Peyer's patch (tissue), 4 donors: ENCODE measurements at regions not wholly inside any gene's neighbourhood (a gene's known extent, or its start where the extent isn't known, plus 50 kb on each side); places are given as distances from the start of the nearest gene placed in this dataset.
"Not testable (repeated sequence)": the region's sequence is repeated elsewhere in the genome, so short reads cannot be mapped to it uniquely, and the experiment has no call there.

Experiments used
- DNase-seq, 3 donors: peaks; one replicate each; pipeline ENCODE4 v3.0.0-alpha.2; 2017 to 2019
- H3K27ac ChIP-seq, 4 donors: fragments of 200-600 bp; sonication (generic); one replicate each; pipeline ENCODE4 v1.5.1; 2016 to 2019
- H3K27me3 ChIP-seq, 2 donors: fragments of 200-600 bp; sonication (generic); one replicate each; pipeline ENCODE4 v1.5.1; 2019
- H3K36me3 ChIP-seq, 3 donors: fragments of 200-600 bp; sonication (generic); one replicate each; pipeline ENCODE4 v1.5.1; 2016 to 2019
- H3K4me1 ChIP-seq, 4 donors: fragments of 200-600 bp; sonication (generic); one replicate each; pipeline ENCODE4 v1.5.1; 2016 to 2019
- H3K4me3 ChIP-seq, 4 donors: fragments of 200-600 bp; sonication (generic); 1 replicate in 3 of 4; 2 replicates in 1 of 4; pipeline ENCODE4 v1.5.1; 2016 to 2019; ENCODE audit warnings: mild to moderate bottlenecking in 1 of 4
- H3K9me3 ChIP-seq, 4 donors: fragments of 200-600 bp; sonication (generic); one replicate each; pipeline ENCODE4 v1.5.1; 2016 to 2019; ENCODE audit warnings: mild to moderate bottlenecking in 1 of 4
- CTCF ChIP-seq, 6 experiments: fragments of 450-650 bp in 4 of 6; fragments of 200-600 bp in 2 of 6; sonication (generic) in 1 of 6; IDR thresholded peaks; one replicate each; pipeline ENCODE4 v1.5.1; 2017 to 2019; ENCODE audit warnings: antibody characterized with exemption in 6 of 6, mild to moderate bottlenecking in 3 of 6, moderate library complexity in 1 of 6
- POLR2A ChIP-seq, 2 donors: fragments of 450-650 bp; IDR thresholded peaks; one replicate each; pipeline ENCODE4 v1.5.1; 2017; ENCODE audit warnings: antibody characterized with exemption in 2 of 2, mild to moderate bottlenecking in 2 of 2, moderate library complexity in 2 of 2

DNA sequence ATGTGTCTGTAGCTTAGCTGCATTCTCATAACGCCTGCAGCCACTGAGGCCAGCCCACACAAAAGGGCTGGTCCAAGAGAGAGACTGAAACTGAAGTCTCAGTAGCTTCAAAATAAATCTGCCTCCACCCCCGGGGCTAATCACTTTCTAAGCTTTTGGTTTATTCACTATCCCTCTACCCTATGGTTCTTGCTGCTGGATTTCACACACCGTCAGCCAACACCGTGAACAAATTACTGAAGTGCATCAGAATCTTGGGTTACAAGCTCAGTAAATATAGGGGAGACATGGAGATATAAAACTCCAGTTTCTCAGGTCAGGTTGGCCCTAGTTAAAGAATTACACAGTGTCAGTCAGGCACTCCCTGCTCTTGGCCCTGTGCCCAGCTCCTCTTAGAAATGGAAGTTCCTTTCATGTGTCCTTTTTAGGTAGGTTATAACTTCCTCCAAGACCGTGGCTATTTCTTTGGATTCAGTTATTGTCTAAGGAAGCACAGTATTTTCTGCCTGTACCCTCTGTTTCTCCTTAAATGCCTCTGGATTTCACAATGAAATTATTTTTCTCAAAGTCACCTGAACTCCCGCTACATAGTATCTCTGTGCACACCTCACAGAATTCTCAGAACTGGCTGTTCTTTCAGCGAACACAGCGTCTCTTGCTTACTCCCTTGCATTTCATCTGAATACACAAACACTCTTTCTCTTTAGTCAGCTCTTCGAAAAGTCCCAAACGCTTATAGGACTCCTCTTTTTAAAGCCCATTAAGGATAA lies 112.5 kb downstream of the FAM174A start:
- H3K4me3 ChIP-seq = no peak overlapping the region
- H3K36me3 ChIP-seq = no peaks in the 10 kb centered on the region
- H3K27ac ChIP-seq = no peak overlapping the region
- no peaks in the 10 kb centered on the region for H3K9me3 ChIP-seq
- DNase-seq = peak; percentile 28 to 77 (median 63)
- TF ChIP-seq POLR2A (IDR thresholded peaks at IDR 0.05) = no peak
- TF ChIP-seq CTCF (IDR thresholded peaks at IDR 0.05) = no peak
- no peaks in the 10 kb centered on the region for H3K27me3 ChIP-seq
- H3K4me1 ChIP-seq = no peaks in the 10 kb centered on the region

- no peak for DNase-seq
- no peak overlapping the region for H3K27ac ChIP-seq
- H3K9me3 ChIP-seq = no peaks in the 10 kb centered on the region
- TF ChIP-seq POLR2A (IDR thresholded peaks at IDR 0.05) (no peak), CTCF (IDR thresholded peaks at IDR 0.05) (no peak)
- no peaks in the 10 kb centered on the region for H3K27me3 ChIP-seq
- H3K4me3 ChIP-seq = no peak overlapping the region
- H3K4me1 ChIP-seq = no peaks in the 10 kb centered on the region
- H3K36me3 ChIP-seq = no peaks in the 10 kb centered on the region
These were observed 119.7 kb downstream of the FAM174A start for GRCh38 chr5:100654895-100655294.

DNA sequence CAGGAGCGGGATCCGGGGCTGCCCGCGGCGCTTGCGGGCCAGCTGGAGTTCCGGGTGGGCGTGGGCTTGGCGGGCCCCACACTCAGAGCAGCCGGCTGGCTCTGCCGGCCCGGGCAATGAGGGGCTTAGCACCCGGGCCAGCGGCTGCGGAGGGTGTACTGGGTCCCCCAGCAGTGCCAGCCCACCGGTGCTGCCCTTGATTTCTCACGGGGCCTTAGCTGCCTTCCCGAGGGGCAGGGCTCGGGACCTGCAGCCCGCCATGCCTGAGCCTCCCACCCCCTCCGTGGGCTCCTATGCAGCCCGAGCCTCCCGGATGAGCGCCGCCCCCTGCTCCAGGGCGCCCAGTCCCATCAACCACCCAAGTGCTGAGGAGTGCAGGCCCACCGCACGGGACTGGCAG lies 121.6 kb downstream of the FAM174A start:
- not testable (repeated sequence) for DNase-seq, H3K27me3 ChIP-seq, H3K36me3 ChIP-seq, H3K4me3 ChIP-seq, H3K4me1 ChIP-seq, H3K9me3 ChIP-seq, H3K27ac ChIP-seq

DNA sequence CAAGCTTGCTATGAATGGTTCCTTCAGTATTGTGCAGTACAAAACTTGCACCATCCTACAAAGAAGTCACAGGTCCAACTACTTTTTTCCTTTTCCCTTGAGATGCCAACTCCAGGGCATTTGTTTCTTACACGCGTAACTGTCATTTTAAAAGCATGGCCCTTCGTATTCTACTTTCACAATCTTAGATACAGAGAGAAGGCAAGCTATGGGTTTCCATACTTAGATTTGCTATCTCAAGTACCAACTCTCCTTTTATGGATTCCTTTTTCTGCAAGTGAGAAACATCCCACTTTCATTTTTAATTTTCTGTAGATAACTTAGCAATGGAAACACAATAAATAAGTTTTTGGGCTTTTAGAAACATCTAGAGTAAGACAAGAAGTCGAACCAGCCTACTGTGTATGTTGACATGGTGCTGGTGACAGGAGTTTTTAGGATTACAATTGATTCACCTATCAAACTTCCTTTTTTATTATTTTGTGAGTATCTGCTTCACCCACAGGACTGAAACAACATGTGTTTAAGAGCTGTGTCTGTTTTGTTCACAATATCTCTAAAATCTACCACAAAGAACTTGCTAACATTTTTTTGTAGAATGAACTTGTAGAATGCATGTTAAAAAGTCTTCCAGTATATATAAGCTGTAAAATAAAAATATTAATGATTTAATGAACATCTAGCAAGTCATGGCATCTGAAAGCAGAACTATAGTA lies 124.1 kb downstream of the FAM174A start:
- no peaks in the 10 kb centered on the region for H3K27me3 ChIP-seq
- no peak for TF ChIP-seq POLR2A (IDR thresholded peaks at IDR 0.05)
- TF ChIP-seq CTCF (IDR thresholded peaks at IDR 0.05) = no peak
- no peak for DNase-seq
- no peaks in the 10 kb centered on the region for H3K9me3 ChIP-seq
- no peak overlapping the region for H3K4me3 ChIP-seq
- H3K36me3 ChIP-seq = no peaks in the 10 kb centered on the region
- no peak overlapping the region for H3K27ac ChIP-seq
- H3K4me1 ChIP-seq = no peaks in the 10 kb centered on the region

DNA sequence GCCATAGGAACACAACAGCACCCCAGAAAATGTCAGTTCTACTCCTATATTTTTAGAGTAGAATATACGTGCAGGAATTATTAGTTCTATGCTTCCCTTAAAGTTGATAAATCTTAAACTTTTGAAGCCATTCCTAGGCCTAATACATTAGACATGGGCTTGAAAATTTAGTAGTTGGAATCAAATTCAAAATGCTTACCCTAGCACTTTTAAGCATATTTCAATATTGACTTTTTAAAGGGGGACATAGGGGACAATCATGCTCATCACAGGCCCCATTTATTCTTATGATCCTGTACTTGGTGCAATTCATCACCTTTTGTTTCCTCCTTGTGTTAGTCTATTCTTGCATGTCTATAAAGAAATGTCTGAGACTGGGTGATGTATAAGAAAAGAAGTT lies 129.0 kb downstream of the FAM174A start:
- H3K27me3 ChIP-seq = no peaks in the 10 kb centered on the region
- TF ChIP-seq CTCF (IDR thresholded peaks at IDR 0.05) = no peak
- no peak for TF ChIP-seq POLR2A (IDR thresholded peaks at IDR 0.05)
- no peak overlapping the region for H3K27ac ChIP-seq
- H3K9me3 ChIP-seq = no peaks in the 10 kb centered on the region
- DNase-seq = no peak
- H3K36me3 ChIP-seq = no peaks in the 10 kb centered on the region
- no peaks in the 10 kb centered on the region for H3K4me1 ChIP-seq
- H3K4me3 ChIP-seq = no peak overlapping the region

- Histone ChIP-seq H3K4me1 (no peaks in the 10 kb centered on the region), H3K4me3 (no peak overlapping the region), H3K36me3 (no peaks in the 10 kb centered on the region), H3K27ac (peak overlapping the region in 2 of 4 donors; percentile 14 to 34), H3K27me3 (no peaks in the 10 kb centered on the region), H3K9me3 (no peaks in the 10 kb centered on the region)
- DNase-seq = no peak
- TF ChIP-seq POLR2A (IDR thresholded peaks at IDR 0.05) (no peak), CTCF (IDR thresholded peaks at IDR 0.05) (no peak)
These were observed 132.0 kb downstream of the FAM174A start for GRCh38 chr5:100667161-100667630.
